Suppressor macrophage treated with lipopolysaccharide for 4 hours (primary cell): ENCODE measurements at regions not wholly inside any gene's neighbourhood (a gene's known extent, or its start where the extent isn't known, plus 50 kb on each side); places are given as distances from the start of the nearest gene placed in this dataset.
A peak's percentile ranks its signal among the peaks of the same experiment; 100 is the strongest.

Experiments
- DNase-seq: peaks from one replicate; pipeline ENCODE4 v3.0.0-alpha.2; 2020

- DNase-seq = no peak
Measured at GRCh38 chr1:87568911-87569310, 240.2 kb downstream of the LMO4 start.

GRCh38 chr1:87572008-87572407, 243.3 kb downstream of the LMO4 start:
- no peak for DNase-seq

DNA sequence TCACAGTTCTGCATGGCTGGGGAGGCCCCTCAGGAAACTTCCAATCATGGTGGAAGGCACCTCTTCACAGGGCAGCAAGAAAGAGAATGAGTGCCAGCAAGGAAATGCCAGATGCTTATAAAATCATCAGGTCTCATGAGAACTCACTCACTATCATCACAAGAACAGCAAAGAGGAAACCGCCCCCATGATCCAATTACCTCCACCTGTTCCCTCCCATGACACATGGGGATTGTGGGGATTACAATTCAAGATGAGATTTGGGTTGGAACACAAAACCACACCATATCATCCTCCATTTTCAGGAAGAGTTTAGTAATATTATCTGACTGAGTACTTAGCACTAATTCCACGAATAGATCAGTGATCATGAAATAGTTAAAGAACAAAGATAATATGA, 244.2 kb downstream of the LMO4 start:
- DNase-seq = no peak

- DNase-seq = no peak
Measured at GRCh38 chr1:87575528-87575927, 246.8 kb downstream of the LMO4 start.

- no peak for DNase-seq
Measured at GRCh38 chr1:87578464-87578863, 249.8 kb downstream of the LMO4 start.

DNA sequence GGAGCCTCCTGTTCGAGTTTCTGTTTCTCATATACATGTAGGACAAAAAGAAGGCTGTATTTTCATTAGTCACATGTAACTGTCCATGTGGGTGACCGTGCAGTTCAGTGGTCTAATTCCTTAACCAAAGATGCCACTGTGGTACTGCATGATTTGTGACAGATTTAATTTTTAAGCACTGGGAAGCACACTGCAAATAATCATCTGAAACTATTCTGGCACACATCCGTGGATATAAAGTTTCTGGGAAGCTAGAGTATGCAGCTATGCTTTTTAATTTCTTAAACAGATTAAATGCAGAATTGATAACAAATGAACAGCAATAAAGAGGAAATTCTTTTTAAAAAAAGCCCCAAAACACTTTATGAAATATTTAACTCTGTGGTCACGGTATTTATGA, 254.8 kb downstream of the LMO4 start:
- no peak for DNase-seq

GRCh38 chr1:87584586-87584985, 255.9 kb downstream of the LMO4 start:
- no peak for DNase-seq

GRCh38 chr1:87586501-87586900, 257.8 kb downstream of the LMO4 start:
- DNase-seq = no peak

DNA sequence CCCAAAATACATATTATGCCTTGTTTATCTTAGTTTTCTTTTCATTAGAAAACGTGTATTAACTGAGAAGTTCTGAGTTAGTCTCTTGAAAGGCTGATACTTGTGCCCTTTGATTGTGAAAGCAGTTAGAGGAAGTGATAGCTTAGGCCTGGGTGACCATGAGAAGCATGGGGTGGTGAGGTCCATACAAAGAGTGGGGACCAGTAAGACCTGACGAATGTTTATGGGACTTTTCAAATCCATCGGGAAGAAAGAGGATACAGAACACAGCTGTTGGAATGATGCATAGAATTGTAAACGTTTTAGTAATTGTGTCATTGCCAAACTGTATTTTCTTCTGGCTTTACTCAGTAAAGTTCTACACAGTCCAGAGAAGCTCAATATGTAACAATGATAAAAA, 259.8 kb downstream of the LMO4 start:
- peak; percentile 63 for DNase-seq

GRCh38 chr1:87591492-87591891, 262.8 kb downstream of the LMO4 start:
- no peak for DNase-seq

DNA sequence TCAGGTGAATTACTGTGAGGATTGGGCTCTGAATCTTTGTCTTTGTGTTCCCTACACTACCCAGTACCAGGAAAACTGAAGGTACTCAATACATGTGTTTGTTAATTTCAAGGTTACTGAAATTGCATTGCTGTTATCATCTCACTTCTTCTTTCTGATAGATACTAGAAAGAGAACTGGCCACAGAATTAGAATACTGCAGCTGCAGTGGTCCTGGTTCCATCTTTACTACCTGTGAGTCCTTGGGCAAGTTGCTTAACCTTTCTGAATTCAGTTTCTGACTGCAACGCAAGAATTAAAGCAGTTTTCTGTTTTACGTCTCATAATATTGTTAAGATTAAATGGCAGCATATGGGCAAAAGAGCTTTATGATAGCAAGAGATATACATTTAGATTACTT, 263.5 kb downstream of the LMO4 start:
- DNase-seq = no peak

GRCh38 chr1:87594736-87595383, 266.2 kb downstream of the LMO4 start:
- peak; percentile 12 for DNase-seq

- no peak for DNase-seq
Measured at GRCh38 chr1:87595384-87595781, 266.7 kb downstream of the LMO4 start.

- DNase-seq = no peak
Measured at GRCh38 chr1:87598429-87598828, 269.7 kb downstream of the LMO4 start.

GRCh38 chr1:87599569-87599968, 270.9 kb downstream of the LMO4 start:
- no peak for DNase-seq

DNA sequence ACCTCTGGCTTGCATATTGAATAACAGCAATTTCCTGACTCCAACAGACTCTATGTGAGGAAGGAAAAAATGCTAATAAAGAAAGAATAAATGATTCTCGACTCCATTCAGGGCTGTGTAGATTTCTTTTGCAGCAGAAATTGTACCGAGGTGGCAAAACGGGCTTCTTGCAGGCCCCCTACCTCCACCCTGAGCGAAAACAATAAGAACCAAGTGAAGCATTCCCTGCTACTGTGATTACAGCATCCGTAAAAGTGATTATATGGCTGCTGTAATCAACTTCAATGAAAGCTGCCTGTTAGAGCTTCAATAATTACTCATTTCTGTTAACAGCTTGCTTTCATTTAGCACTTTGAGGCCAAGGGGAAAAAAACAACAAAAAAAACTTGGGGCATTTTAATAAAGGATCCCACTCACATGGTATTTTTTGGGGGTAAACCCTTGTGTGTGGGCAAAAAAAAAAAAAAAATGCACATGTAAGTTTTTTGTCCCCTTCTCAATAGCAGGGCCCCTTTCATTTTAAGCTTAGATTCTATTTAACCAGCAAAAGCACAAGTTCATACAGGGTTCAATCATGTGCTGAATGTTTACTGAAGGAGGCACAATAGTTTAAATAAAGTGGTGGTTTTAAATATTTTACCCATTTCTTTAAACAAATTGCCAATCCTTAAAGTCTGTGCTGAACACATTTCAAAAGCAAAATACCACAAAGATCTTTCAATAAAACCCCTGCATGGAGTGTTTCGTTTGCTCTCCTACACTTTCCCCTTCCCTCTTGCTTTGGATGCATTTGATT, 271.6 kb downstream of the LMO4 start:
- no peak for DNase-seq

DNA sequence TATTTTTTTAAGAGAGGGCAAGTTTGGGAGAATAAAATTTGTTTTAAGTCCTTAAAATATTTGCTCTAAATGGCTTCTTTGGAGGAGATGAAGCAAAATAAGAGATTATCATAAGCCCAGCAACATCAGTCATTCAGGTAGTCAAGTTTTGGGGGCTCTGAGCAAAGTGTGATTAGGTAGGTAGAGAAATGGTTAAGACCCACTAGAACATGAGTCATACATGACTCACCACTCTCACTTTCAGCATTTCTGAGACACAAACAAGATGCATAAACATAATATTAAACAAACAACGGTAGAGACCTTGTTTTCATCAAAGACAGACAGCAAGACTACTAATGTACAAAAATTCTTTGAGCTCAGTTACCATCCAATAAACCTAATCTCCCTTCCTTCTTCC, 272.2 kb downstream of the LMO4 start:
- DNase-seq = no peak

DNA sequence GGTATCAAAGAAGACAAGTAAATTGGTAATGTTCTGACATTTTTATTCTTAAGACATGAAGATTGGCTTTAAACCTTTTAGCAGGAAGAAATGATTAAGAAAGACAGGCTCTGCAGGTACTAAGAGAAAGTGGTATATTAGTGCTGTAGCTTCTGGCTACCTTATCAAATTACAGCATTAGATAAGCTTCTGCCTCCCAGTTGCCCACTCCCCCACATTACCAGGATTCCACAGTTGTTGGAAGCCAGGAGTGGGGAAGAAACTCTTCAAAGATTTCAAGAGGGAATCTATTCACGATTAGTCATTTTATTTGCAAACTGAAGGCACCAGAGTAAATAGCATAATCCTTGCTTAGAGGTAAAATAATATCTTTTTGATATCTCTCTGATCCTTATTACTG, 274.9 kb downstream of the LMO4 start:
- DNase-seq = no peak

GRCh38 chr1:87612956-87613355, 284.3 kb downstream of the LMO4 start:
- no peak for DNase-seq

- DNase-seq = no peak
Measured at GRCh38 chr1:87615491-87615890, 286.8 kb downstream of the LMO4 start.

DNA sequence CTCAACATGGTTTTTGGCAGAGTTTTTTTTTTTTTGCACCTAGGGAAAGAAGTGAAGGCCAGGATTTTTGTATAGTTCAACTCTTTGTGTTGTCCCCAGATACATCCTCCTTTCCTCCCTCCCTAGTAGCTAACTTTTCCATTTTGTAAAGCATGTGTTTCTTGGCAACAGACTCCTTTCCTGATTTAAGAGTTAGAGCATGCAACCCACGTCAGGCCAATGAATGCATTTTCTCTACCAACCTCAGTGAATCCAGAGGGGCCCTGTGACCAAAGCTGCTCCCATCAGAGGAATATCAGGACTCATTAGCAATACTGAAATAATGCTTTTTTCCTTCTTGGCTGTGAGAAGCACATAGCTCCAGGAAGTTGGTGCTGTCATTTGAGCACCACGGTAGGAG, 287.2 kb downstream of the LMO4 start:
- DNase-seq = no peak

DNA sequence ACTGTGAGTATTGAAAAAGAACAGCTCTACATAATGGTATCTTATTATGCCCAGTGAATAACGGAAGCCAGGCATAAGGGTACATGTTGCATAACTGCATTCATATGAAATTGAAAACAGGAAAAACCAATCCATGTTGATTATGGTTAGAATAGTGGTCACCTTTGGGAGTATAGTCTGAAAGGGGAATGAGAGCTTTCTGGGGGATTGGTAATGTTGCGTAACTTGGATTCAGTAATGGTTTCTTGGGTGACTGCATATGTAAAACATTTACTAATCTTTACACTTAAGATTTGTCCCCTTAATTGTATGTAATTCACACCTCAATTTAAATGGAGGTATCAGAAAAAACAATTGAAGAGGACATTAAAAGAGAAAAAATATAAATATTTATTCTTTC, 292.1 kb downstream of the LMO4 start:
- DNase-seq = no peak

DNA sequence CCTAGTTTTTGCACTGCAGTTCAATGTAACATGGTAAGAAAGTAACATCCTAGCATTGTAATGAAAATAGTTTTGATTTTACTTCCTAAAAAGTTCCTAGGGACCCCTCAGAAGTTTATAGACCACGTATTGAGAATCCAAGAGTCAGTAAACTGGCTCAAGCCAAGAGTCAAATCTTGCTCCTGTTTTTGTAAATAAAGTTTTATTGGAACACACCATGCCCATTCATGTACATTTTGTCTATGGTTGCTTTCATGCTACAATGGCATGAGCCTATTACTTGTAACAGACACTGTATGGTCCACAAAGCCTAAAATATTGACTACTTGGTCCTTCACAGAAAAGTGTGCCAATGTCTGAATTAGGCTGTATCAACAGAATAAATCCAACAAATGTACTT, 301.0 kb downstream of the LMO4 start:
- no peak for DNase-seq

- no peak for DNase-seq
Measured at GRCh38 chr1:87632232-87632631, 303.6 kb downstream of the LMO4 start.
